ENCODE measurements at regions not wholly inside any gene's neighbourhood (a gene's known extent, or its start where the extent isn't known, plus 50 kb on each side); places are given as distances from the start of the nearest gene placed in this dataset.

DNA sequence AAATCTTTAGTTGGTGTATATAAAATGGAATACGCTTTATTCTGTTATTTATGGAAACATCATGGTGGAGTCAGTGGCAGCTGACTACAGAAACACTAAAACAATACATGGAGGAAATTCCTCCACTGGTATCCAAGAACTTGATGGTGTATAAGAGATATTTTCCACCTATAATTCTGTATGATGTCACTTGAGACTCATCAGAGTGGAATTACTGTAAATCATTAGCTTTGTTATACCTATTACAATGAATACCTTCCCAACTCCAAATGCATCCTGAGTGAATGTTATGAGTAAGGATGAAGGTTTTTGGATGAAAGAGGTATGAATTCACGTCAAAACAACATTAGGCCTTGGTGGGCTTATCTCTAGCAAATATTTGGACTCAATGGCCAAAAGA is 258.5 kb upstream of the SORL1-AS1 start:
- no peaks in the 10 kb centered on the region for H3K9me3 ChIP-seq
- no peaks in the 10 kb centered on the region for H3K27me3 ChIP-seq (ENCODE audit: insufficient read depth)
- TF ChIP-seq SMC3 (IDR thresholded peaks at IDR 0.05; ENCODE audit: low read depth, low read length) (no peak), RAD21 (IDR thresholded peaks at IDR 0.05; ENCODE audit: low read length) (no peak), EZH2phosphoT487 (IDR thresholded peaks at IDR 0.05; ENCODE audit: borderline replicate concordance, low read depth) (no peak), MXI1 (IDR thresholded peaks at IDR 0.05; ENCODE audit: low read depth, low read length) (no peak), YY1 (IDR thresholded peaks at IDR 0.05; ENCODE audit: low read depth) (no peak), SIN3A (IDR thresholded peaks at IDR 0.05; ENCODE audit: borderline replicate concordance, low read depth, low read length) (no peak)
- TF ChIP-seq, protein P1, sequence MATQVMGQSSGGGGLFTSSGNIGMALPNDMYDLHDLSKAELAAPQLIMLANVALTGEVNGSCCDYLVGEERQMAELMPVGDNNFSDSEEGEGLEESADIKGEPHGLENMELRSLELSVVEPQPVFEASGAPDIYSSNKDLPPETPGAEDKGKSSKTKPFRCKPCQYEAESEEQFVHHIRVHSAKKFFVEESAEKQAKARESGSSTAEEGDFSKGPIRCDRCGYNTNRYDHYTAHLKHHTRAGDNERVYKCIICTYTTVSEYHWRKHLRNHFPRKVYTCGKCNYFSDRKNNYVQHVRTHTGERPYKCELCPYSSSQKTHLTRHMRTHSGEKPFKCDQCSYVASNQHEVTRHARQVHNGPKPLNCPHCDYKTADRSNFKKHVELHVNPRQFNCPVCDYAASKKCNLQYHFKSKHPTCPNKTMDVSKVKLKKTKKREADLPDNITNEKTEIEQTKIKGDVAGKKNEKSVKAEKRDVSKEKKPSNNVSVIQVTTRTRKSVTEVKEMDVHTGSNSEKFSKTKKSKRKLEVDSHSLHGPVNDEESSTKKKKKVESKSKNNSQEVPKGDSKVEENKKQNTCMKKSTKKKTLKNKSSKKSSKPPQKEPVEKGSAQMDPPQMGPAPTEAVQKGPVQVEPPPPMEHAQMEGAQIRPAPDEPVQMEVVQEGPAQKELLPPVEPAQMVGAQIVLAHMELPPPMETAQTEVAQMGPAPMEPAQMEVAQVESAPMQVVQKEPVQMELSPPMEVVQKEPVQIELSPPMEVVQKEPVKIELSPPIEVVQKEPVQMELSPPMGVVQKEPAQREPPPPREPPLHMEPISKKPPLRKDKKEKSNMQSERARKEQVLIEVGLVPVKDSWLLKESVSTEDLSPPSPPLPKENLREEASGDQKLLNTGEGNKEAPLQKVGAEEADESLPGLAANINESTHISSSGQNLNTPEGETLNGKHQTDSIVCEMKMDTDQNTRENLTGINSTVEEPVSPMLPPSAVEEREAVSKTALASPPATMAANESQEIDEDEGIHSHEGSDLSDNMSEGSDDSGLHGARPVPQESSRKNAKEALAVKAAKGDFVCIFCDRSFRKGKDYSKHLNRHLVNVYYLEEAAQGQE (IDR thresholded peaks at IDR 0.05; ENCODE audit: low read depth, low read length), result no peak
- TF ChIP-seq, protein P2, sequence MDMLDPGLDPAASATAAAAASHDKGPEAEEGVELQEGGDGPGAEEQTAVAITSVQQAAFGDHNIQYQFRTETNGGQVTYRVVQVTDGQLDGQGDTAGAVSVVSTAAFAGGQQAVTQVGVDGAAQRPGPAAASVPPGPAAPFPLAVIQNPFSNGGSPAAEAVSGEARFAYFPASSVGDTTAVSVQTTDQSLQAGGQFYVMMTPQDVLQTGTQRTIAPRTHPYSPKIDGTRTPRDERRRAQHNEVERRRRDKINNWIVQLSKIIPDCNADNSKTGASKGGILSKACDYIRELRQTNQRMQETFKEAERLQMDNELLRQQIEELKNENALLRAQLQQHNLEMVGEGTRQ (IDR thresholded peaks at IDR 0.05; ENCODE audit: borderline replicate concordance, low read depth, low read length), result no peak
- no peaks in the 10 kb centered on the region for H3K36me3 ChIP-seq (replicated peaks in 1 of 2; ENCODE audit: control insufficient read depth in 1 of 2, insufficient read depth in 2 of 2, low read length in 1 of 2)
- POLR2A ChIA-PET, result no interaction called here
- H3K4me3 ChIP-seq (ENCODE audit: low read depth in 2 of 2, low read length in 1 of 2), result no peak overlapping the region
- no peak for DNase-seq
- WGBS (ENCODE audit: low lambda C conversion rate), result 82% methylated on average over 2 of the region's 2 CpGs
- H3K79me2 ChIP-seq (ENCODE audit: insufficient read depth), result no peaks in the 10 kb centered on the region
- no peak overlapping the region for H3K9ac ChIP-seq
- H3K27ac ChIP-seq (ENCODE audit: low read depth in 2 of 2, low read length in 1 of 2), result no peak overlapping the region
- no peak overlapping the region for H3K4me2 ChIP-seq
- H3F3A ChIP-seq (replicated peaks; ENCODE audit: insufficient read depth), result peaks cover 2% of the 10 kb centered on the region
- no peaks in the 10 kb centered on the region for H4K20me1 ChIP-seq (ENCODE audit: insufficient read depth)
- CTCF ChIA-PET, result interaction anchor here (1.0 kb wide), 1 partner anchor 41 kb away, joined by 3 read pairs; no protein-coding TSS in a partner anchor
- H3K9me2 ChIP-seq, result 0 out of 2 replicates have a peak, but pooled peaks cover 3% of the 10 kb centered on the region
- H3K4me1 ChIP-seq (ENCODE audit: control insufficient read depth in 1 of 2, insufficient read depth in 2 of 2, low read depth in 1 of 2, low read length in 1 of 2), result peaks cover 6% of the 10 kb centered on the region in 2 experiments; a peak in 3 of 4 replicates
- H2AFZ ChIP-seq (ENCODE audit: low read depth), result no peak overlapping the region

DNA sequence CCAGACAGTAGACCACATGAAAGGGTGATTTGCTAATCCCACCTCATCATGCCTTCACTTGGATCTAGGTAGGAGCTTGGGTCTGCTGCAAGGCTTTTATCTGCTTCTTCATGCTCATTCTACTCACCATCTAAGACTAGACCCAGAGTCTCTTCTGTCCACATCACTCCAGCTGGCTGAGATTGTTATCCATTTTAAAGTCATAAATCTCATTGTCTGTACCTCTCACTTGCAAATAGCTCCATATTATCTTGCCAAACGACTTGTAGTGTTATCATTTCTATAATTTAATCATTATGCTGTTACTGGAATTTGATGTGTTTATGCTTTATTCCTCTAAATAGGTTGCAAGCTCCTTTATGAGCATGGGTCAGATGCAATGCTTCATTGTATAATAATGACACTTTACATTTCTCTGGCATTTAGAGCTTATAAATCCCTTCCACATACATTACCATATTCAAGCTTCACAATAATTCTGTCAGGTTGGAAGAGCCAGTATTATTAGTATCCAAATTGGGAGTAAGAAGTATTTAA is 254.2 kb upstream of the SORL1-AS1 start:
- Histone ChIP-seq H3K9ac (no peak overlapping the region), H3K79me2 (ENCODE audit: insufficient read depth) (no peaks in the 10 kb centered on the region), H3K4me1 (ENCODE audit: control insufficient read depth in 1 of 2, insufficient read depth in 2 of 2, low read depth in 1 of 2, low read length in 1 of 2) (peaks cover 3 to 9% of the 10 kb centered on the region in 2 experiments; a peak in 3 of 4 replicates), H4K20me1 (ENCODE audit: insufficient read depth) (no peaks in the 10 kb centered on the region), H3K27ac (ENCODE audit: low read depth in 2 of 2, low read length in 1 of 2) (peak overlapping the region in 1 of 2 experiments; percentile 35; a peak in 1 of 4 replicates), H3K4me2 (no peak overlapping the region), H3K9me2 (0 out of 2 replicates have a peak, but pooled peaks cover 3% of the 10 kb centered on the region), H3K9me3 (no peaks in the 10 kb centered on the region), H3F3A (replicated peaks; ENCODE audit: insufficient read depth) (peaks cover 2% of the 10 kb centered on the region), H3K27me3 (ENCODE audit: insufficient read depth) (no peaks in the 10 kb centered on the region), H3K4me3 (ENCODE audit: low read depth in 2 of 2, low read length in 1 of 2) (no peak overlapping the region), H3K36me3 (replicated peaks in 1 of 2; ENCODE audit: control insufficient read depth in 1 of 2, insufficient read depth in 2 of 2, low read length in 1 of 2) (no peaks in the 10 kb centered on the region), H2AFZ (ENCODE audit: low read depth) (no peak overlapping the region)
- DNase-seq, result peak; percentile 18
- 14% methylated on average over 1 of the region's 1 CpG for whole genome bisulfite sequencing (ENCODE audit: low lambda C conversion rate)
- ChIA-PET POLR2A (interaction anchor here (0.7 to 0.9 kb wide), 2 partner anchors 17 to 35 kb away, joined by 3 read pairs; no protein-coding TSS in a partner anchor), CTCF (interaction anchor here (1.0 to 2.5 kb wide), 3 partner anchors 15 to 394 kb away, joined by 3 to 7 read pairs (median 3); no protein-coding TSS in a partner anchor)
- TF ChIP-seq MXI1 (IDR thresholded peaks at IDR 0.05; ENCODE audit: low read depth, low read length) (no peak), EP300 (IDR thresholded peaks at IDR 0.05; ENCODE audit: borderline replicate concordance in 1 of 2, low read depth in 1 of 2, low read length in 1 of 2) (peak in 1 of 2 experiments; percentile 38; a peak in 1 of 4 replicates), GATA2 (CRISPR knock-in tag; IDR thresholded peaks at IDR 0.05) (peak; percentile 76), SIN3A (IDR thresholded peaks at IDR 0.05; ENCODE audit: borderline replicate concordance, low read depth, low read length) (no peak)
